WTC11 (cell line): ENCODE measurements at regions not wholly inside any gene's neighbourhood (a gene's known extent, or its start where the extent isn't known, plus 50 kb on each side); places are given as distances from the start of the nearest gene placed in this dataset.

Experiments used
- ATF3 ChIP-seq: sonication (generic); formaldehyde crosslinking; conservative IDR thresholded peaks from 2 replicates; pipeline ENCODE4 v1.8.1; 2022; ENCODE audit warnings: mild to moderate bottlenecking, missing genetic modification reagents
- CTCF ChIP-seq: fragments of 200-600 bp; IDR thresholded peaks from 2 replicates; pipeline ENCODE4 v1.8.0; 2022; ENCODE audit warnings: antibody characterized with exemption
- E2F4 ChIP-seq: sonication (generic); formaldehyde crosslinking; IDR thresholded peaks from 2 replicates; pipeline ENCODE4 v1.8.1; 2022; ENCODE audit warnings: low read depth, mild to moderate bottlenecking, moderate library complexity, missing genetic modification reagents, borderline replicate concordance
- ESRRA ChIP-seq: sonication (generic); formaldehyde crosslinking; IDR thresholded peaks from 2 replicates; pipeline ENCODE4 v1.8.1; 2022; ENCODE audit warnings: mild to moderate bottlenecking, missing genetic modification reagents, borderline replicate concordance
- IRF2 ChIP-seq: sonication (generic); formaldehyde crosslinking; IDR thresholded peaks from 2 replicates; pipeline ENCODE4 v1.8.0; 2022; ENCODE audit warnings: low read depth, missing genetic modification reagents, borderline replicate concordance
- MAX ChIP-seq: sonication (generic); formaldehyde crosslinking; IDR thresholded peaks from 2 replicates; pipeline ENCODE4 v1.8.0; 2022; ENCODE audit warnings: mild to moderate bottlenecking, missing genetic modification reagents
- PRDM15 ChIP-seq: sonication (generic); formaldehyde crosslinking; IDR thresholded peaks from 2 replicates; pipeline ENCODE4 v1.8.0; 2022; ENCODE audit warnings: missing genetic modification reagents
- PRRX2 ChIP-seq: fragments of 250-450 bp; sonication (Bioruptor Pico); IDR thresholded peaks from 2 replicates; pipeline ENCODE4 v1.8.0; 2021; ENCODE audit warnings: mild to moderate bottlenecking
- SMAD3 ChIP-seq: sonication (generic); formaldehyde crosslinking; IDR thresholded peaks from 2 replicates; pipeline ENCODE4 v1.8.0; 2022; ENCODE audit warnings: missing genetic modification reagents, mild to moderate bottlenecking, borderline replicate concordance
- SP1 ChIP-seq: sonication (generic); formaldehyde crosslinking; conservative IDR thresholded peaks from 2 replicates; pipeline ENCODE4 v1.8.1; 2022; ENCODE audit warnings: missing genetic modification reagents
- TEAD4 ChIP-seq: sonication (generic); formaldehyde crosslinking; IDR thresholded peaks from 2 replicates; pipeline ENCODE4 v1.8.0; 2022; ENCODE audit warnings: mild to moderate bottlenecking, missing genetic modification reagents
- USF2 ChIP-seq: sonication (generic); formaldehyde crosslinking; IDR thresholded peaks from 2 replicates; pipeline ENCODE4 v1.8.1; 2023; ENCODE audit warnings: mild to moderate bottlenecking, missing genetic modification reagents, moderate library complexity
- ZNF232 ChIP-seq: sonication (generic); formaldehyde crosslinking; IDR thresholded peaks from 2 replicates; pipeline ENCODE4 v1.8.0; 2022; ENCODE audit warnings: mild to moderate bottlenecking, missing genetic modification reagents

- TF ChIP-seq CTCF (no peak), USF2 (CRISPR knock-in tag) (no peak), MAX (CRISPR knock-in tag) (no peak), E2F4 (CRISPR knock-in tag) (no peak), PRRX2 (CRISPR knock-in tag) (no peak), TEAD4 (no peak), ESRRA (CRISPR knock-in tag) (no peak), ATF3 (CRISPR knock-in tag) (no peak), ZNF232 (CRISPR knock-in tag) (no peak), SP1 (CRISPR knock-in tag) (no peak), SMAD3 (no peak), IRF2 (CRISPR knock-in tag) (no peak), PRDM15 (CRISPR knock-in tag) (no peak)
These were observed 123.4 kb upstream of the VKORC1L1 start for GRCh38 chr7:65749518-65749917.
